ENCODE measurements at regions not wholly inside any gene's neighbourhood (a gene's known extent, or its start where the extent isn't known, plus 50 kb on each side); places are given as distances from the start of the nearest gene placed in this dataset.

- H2BK12ac ChIP-seq (ENCODE audit: insufficient read length, low read depth, low read length): no peak overlapping the region
- H3K23me2 ChIP-seq (ENCODE audit: insufficient read length, low read depth, low read length, poor library complexity, severe bottlenecking): peaks cover 8% of the 10 kb centered on the region
- WGBS (ENCODE audit: extremely low coverage, insufficient read length, low lambda C conversion rate): no CpG with 5 or more reads among the region's 2 CpGs
- no peak for DNase-seq
- H3K4me2 ChIP-seq (ENCODE audit: insufficient read depth, insufficient read length, low read length): no peak overlapping the region
- H4K91ac ChIP-seq (ENCODE audit: insufficient read length, low read depth, low read length): no peak overlapping the region
- H4K5ac ChIP-seq (ENCODE audit: insufficient read length, low read depth, low read length): no peak overlapping the region
- peak overlapping the region in 1 of 2 experiments; percentile 3; a peak in 2 of 5 replicates for H3K4me3 Mint-ChIP-seq
- H3K4me1 Mint-ChIP-seq: peaks cover 29 to 40% of the 10 kb centered on the region in 2 experiments
- H3K9ac ChIP-seq (ENCODE audit: extremely low read depth, insufficient read length, low read length): no peak overlapping the region
- no peak overlapping the region for H2BK5ac ChIP-seq (ENCODE audit: insufficient read length, low read length)
- no peak overlapping the region for H2BK120ac ChIP-seq (ENCODE audit: low read depth, low read length, poor library complexity, severe bottlenecking)
- H3K27ac Mint-ChIP-seq: peak overlapping the region in 1 of 3 experiments; percentile 78; a peak in 2 of 7 replicates
- H2AFZ ChIP-seq (ENCODE audit: low read length): no peak overlapping the region
- no peak overlapping the region for H2AK5ac ChIP-seq (ENCODE audit: insufficient read length, low read length)
- H3K18ac ChIP-seq (ENCODE audit: insufficient read length, low read depth, low read length): no peak overlapping the region
- no peaks in the 10 kb centered on the region for H3K79me2 ChIP-seq (ENCODE audit: insufficient read depth, low read length)
- H3K4ac ChIP-seq (ENCODE audit: low read depth, low read length): no peak overlapping the region
- no peak overlapping the region for H3T11ph ChIP-seq (ENCODE audit: low read length)
- H3K14ac ChIP-seq (ENCODE audit: insufficient read depth, low read length): no peak overlapping the region
- no peaks in the 10 kb centered on the region for H3K79me1 ChIP-seq (ENCODE audit: insufficient read depth, low read depth, low read length, poor library complexity, severe bottlenecking)
- no peaks in the 10 kb centered on the region; the same call in 1 of the 2 replicates for H3K27me3 ChIP-seq (ENCODE audit: insufficient read depth, low read length)
- no peak for TF ChIP-seq CTCF (conservative IDR thresholded peaks at IDR 0.05)
- peaks cover 62 to 78% of the 10 kb centered on the region in 2 experiments for H3K9me3 Mint-ChIP-seq
- H3K56ac ChIP-seq (ENCODE audit: insufficient read length, low read depth, low read length): no peak overlapping the region
- H3K9me3 ChIP-seq (ENCODE audit: control insufficient read depth, low read depth, low read length): no peaks in the 10 kb centered on the region
- no peak overlapping the region for H2BK15ac ChIP-seq (ENCODE audit: low read depth, low read length)
- H3K36me3 Mint-ChIP-seq (ENCODE audit: insufficient read depth in 1 of 3, low read depth in 3 of 3): peaks cover 3 to 6% (median 4%) of the 10 kb centered on the region in 3 experiments; a peak in 4 of 7 replicates
- peaks cover 10% of the 10 kb centered on the region for H3K27me3 Mint-ChIP-seq (ENCODE audit: low read depth)
- no peak overlapping the region for H4K8ac ChIP-seq (replicated peaks; ENCODE audit: insufficient read length, low read depth, low read length)
- no peak overlapping the region for H3K27ac ChIP-seq (ENCODE audit: insufficient read length, low read depth, low read length)
- no peak overlapping the region for H3K23ac ChIP-seq (ENCODE audit: insufficient read length, low read depth, low read length)
- H3K4me1 ChIP-seq (ENCODE audit: insufficient read depth, low read length): peaks cover 15% of the 10 kb centered on the region; the same call in 1 of the 2 replicates
- no peaks in the 10 kb centered on the region for H4K20me1 ChIP-seq (ENCODE audit: control insufficient read depth, insufficient read depth, insufficient read length)
- no peak overlapping the region for H2BK20ac ChIP-seq (ENCODE audit: low read depth, low read length, poor library complexity, severe bottlenecking)
Measured at GRCh38 chrX:39823854-39824253, 273.9 kb downstream of the BCOR start.

Data from H9 (cell line).